Esophagus squamous epithelium (tissue), 5 donors: ENCODE measurements at regions not wholly inside any gene's neighbourhood (a gene's known extent, or its start where the extent isn't known, plus 50 kb on each side); places are given as distances from the start of the nearest gene placed in this dataset.
"Not testable (repeated sequence)": the region's sequence is repeated elsewhere in the genome, so short reads cannot be mapped to it uniquely, and the experiment has no call there.

Experiments
- DNase-seq: peaks from one replicate; lab custom pipeline; 2025; lab: John Stamatoyannopoulos, UW
- H3K27ac ChIP-seq, 4 donors: fragments of 200-600 bp; sonication (generic); one replicate each; pipeline ENCODE4 v1.5.1; 2016 to 2019; ENCODE audit warnings: mild to moderate bottlenecking in 1 of 4
- H3K27me3 ChIP-seq, 4 donors: fragments of 200-600 bp; sonication (generic); 1 replicate in 3 of 4; 2 replicates in 1 of 4; pipeline versions ENCODE4 v1.5.1 to v1.6.0; 2017 to 2021; ENCODE audit warnings: antibody characterized with exemption in 1 of 4
- H3K36me3 ChIP-seq, 3 donors: fragments of 200-600 bp; sonication (generic); one replicate each; pipeline ENCODE4 v1.5.1; 2016 to 2019
- H3K4me1 ChIP-seq, 3 donors: fragments of 200-600 bp; sonication (generic); one replicate each; pipeline ENCODE4 v1.5.1; 2017 to 2019
- H3K4me3 ChIP-seq, 4 donors: fragments of 200-600 bp; sonication (generic); 1 replicate in 3 of 4; 2 replicates in 1 of 4; pipeline ENCODE4 v1.5.1; 2016 to 2019; ENCODE audit warnings: mild to moderate bottlenecking in 2 of 4, moderate library complexity in 1 of 4
- H3K9me3 ChIP-seq, 3 donors: fragments of 200-600 bp; sonication (generic); one replicate each; pipeline ENCODE4 v1.5.1; 2016 to 2019
- CTCF ChIP-seq, 6 experiments: fragments of 450-650 bp in 4 of 6; fragments of 200-600 bp in 2 of 6; sonication (generic) in 2 of 6; IDR thresholded peaks; one replicate each; pipeline ENCODE4 v1.5.1; 2016 to 2019; ENCODE audit warnings: antibody characterized with exemption in 6 of 6, mild to moderate bottlenecking in 4 of 6, moderate library complexity in 4 of 6
- POLR2A ChIP-seq, 4 donors: fragments of 450-650 bp; IDR thresholded peaks; one replicate each; pipeline ENCODE4 v1.6.1; 2017; ENCODE audit warnings: antibody characterized with exemption in 4 of 4, mild to moderate bottlenecking in 4 of 4, moderate library complexity in 3 of 4
- WGBS, 2 donors: methylation state at CpG; one replicate each; pipeline ENCODE4 v1.1.5; 2018; 5-methylcytosine and 5-hydroxymethylcytosine counted together
- intact Hi-C: fragments of 100-400 bp; cut with DNase I; formaldehyde crosslinking; loops from one replicate; pipeline ENCODE4 v1.15.0; 2022
- donor health status: DM: yes; HTN: yes; CAD: no.

- Histone ChIP-seq H3K27me3 (no peaks in the 10 kb centered on the region), H3K9me3 (peaks cover 0 to 17% (median 12%) of the 10 kb centered on the region in 3 donors), H3K27ac (no peak overlapping the region), H3K4me1 (peaks cover 0 to 5% (median 0%) of the 10 kb centered on the region in 3 donors), H3K4me3 (no peak overlapping the region), H3K36me3 (no peaks in the 10 kb centered on the region)
- WGBS, 2 donors: 51 to 80% methylated on average over 2 of the region's 2 CpGs
- no peak for DNase-seq
- intact Hi-C loops: no loop called here
- TF ChIP-seq CTCF (IDR thresholded peaks at IDR 0.05): no peak
- TF ChIP-seq POLR2A (IDR thresholded peaks at IDR 0.05): no peak
Measured at GRCh38 chr10:111648046-111648445, 535.5 kb downstream of the GPAM start.

- H3K27me3 ChIP-seq, H3K4me1 ChIP-seq, H3K36me3 ChIP-seq, H3K27ac ChIP-seq, intact Hi-C loops, DNase-seq, H3K4me3 ChIP-seq: not testable (repeated sequence)
- 60 to 82% methylated on average over 1 of the region's 1 CpG for WGBS, 2 donors
- peaks cover 0 to 17% (median 12%) of the 10 kb centered on the region in 3 donors for H3K9me3 ChIP-seq
Measured at GRCh38 chr10:111649080-111649479, 534.5 kb downstream of the GPAM start.

GRCh38 chr10:111650088-111650487 is 533.5 kb downstream of the GPAM start:
- Histone ChIP-seq H3K27me3 (no peaks in the 10 kb centered on the region), H3K4me1 (peaks cover 0 to 5% (median 0%) of the 10 kb centered on the region in 3 donors), H3K36me3 (no peaks in the 10 kb centered on the region), H3K27ac (no peak overlapping the region), H3K9me3 (peaks cover 0 to 17% (median 12%) of the 10 kb centered on the region in 3 donors), H3K4me3 (no peak overlapping the region)
- no CpG with 5 or more reads among the region's 2 CpGs for WGBS, 2 donors
- DNase-seq: no peak
- TF ChIP-seq CTCF (IDR thresholded peaks at IDR 0.05) (peak in 1 of 6 experiments; percentile 25), POLR2A (IDR thresholded peaks at IDR 0.05) (no peak)
- intact Hi-C loops: no loop called here

GRCh38 chr10:111656066-111656465 is 527.5 kb downstream of the GPAM start:
- Histone ChIP-seq H3K4me3 (no peak overlapping the region), H3K27me3 (no peaks in the 10 kb centered on the region), H3K9me3 (no peaks in the 10 kb centered on the region), H3K4me1 (peaks cover 0 to 4% (median 0%) of the 10 kb centered on the region in 3 donors), H3K36me3 (no peaks in the 10 kb centered on the region), H3K27ac (no peak overlapping the region)
- intact Hi-C loops: no loop called here
- DNase-seq: no peak
- TF ChIP-seq POLR2A (IDR thresholded peaks at IDR 0.05) (no peak), CTCF (IDR thresholded peaks at IDR 0.05) (no peak)

GRCh38 chr10:111677759-111678158 is 505.8 kb downstream of the GPAM start:
- WGBS, 2 donors: 24 to 45% methylated on average over 1 of the region's 1 CpG
- H3K36me3 ChIP-seq: no peaks in the 10 kb centered on the region
- DNase-seq: no peak

More at GRCh38 chr10:111677759-111678158, 505.8 kb downstream of the GPAM start:
- no peaks in the 10 kb centered on the region for H3K9me3 ChIP-seq
- H3K4me3 ChIP-seq: no peak overlapping the region
- no peaks in the 10 kb centered on the region for H3K4me1 ChIP-seq
- intact Hi-C loops: no loop called here
- TF ChIP-seq CTCF (IDR thresholded peaks at IDR 0.05) (no peak), POLR2A (IDR thresholded peaks at IDR 0.05) (no peak)
- no peaks in the 10 kb centered on the region for H3K27me3 ChIP-seq
- H3K27ac ChIP-seq: no peak overlapping the region
